Astrocyte (in vitro differentiated cells and primary cell): ENCODE measurements at regions not wholly inside any gene's neighbourhood (a gene's known extent, or its start where the extent isn't known, plus 50 kb on each side); places are given as distances from the start of the nearest gene placed in this dataset.

Source experiments
- EZH2 ChIP-seq: IDR thresholded peaks from 2 replicates; pipeline ENCODE4 v1.6.1; 2012; ENCODE audit warnings: mild to moderate bottlenecking, low read length, inconsistent platforms; ENCODE audit not compliant: insufficient read depth
- TF ChIP-seq, protein P1 (sequence below): IDR thresholded peaks from 2 replicates; pipeline ENCODE4 v1.5.1; 2011; ENCODE audit warnings: low read depth, mild to moderate bottlenecking, inconsistent platforms, low read length, moderate library complexity; ENCODE audit not compliant: insufficient read depth

DNA sequence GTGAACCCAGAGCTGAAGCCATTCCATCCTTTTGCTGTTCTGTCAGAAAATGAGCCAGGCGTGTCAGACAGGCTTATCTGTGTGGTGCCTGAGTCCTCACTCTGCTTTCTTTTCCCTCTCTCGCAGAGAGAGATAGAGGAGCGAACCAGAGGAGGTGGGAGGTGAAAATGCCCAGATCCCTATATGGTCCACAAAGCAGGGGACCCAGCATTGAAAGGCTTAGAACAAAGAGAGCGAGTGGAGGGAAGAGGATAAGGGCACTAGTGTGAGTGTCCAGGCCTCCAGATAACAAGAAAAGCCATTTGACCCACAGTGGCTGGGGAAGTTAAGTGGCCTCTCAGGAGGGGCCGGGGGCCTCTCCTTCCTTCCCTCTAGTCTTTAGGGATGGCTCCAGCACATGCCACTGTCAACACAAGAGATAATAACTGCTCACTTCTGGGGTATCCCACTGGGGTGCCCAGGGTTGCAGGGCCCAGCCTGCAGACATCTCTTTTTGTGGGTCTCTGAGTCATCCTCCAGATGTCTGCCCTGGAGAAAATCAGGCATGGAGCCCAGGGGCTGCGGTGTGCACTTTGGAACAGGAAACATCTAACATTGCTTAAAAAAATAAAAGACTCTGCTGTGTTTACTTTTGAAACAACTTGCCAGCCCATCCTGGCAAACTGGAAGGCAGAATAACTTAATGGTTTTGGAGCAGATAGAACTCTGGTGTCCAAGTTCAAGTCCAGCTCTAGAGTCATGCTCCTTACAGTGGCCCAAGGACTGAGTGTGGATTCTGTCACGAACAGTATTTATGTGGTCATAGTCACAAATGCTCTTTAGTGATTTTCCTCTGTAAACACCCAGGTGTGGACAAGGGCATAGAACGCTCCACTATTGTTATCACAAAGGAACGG, 189.5 kb downstream of the CXCL12 start:
- TF ChIP-seq, protein P1, sequence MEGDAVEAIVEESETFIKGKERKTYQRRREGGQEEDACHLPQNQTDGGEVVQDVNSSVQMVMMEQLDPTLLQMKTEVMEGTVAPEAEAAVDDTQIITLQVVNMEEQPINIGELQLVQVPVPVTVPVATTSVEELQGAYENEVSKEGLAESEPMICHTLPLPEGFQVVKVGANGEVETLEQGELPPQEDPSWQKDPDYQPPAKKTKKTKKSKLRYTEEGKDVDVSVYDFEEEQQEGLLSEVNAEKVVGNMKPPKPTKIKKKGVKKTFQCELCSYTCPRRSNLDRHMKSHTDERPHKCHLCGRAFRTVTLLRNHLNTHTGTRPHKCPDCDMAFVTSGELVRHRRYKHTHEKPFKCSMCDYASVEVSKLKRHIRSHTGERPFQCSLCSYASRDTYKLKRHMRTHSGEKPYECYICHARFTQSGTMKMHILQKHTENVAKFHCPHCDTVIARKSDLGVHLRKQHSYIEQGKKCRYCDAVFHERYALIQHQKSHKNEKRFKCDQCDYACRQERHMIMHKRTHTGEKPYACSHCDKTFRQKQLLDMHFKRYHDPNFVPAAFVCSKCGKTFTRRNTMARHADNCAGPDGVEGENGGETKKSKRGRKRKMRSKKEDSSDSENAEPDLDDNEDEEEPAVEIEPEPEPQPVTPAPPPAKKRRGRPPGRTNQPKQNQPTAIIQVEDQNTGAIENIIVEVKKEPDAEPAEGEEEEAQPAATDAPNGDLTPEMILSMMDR: no peak
- TF ChIP-seq EZH2: no peak
